ENCODE measurements at regions not wholly inside any gene's neighbourhood (a gene's known extent, or its start where the extent isn't known, plus 50 kb on each side); places are given as distances from the start of the nearest gene placed in this dataset.
"Not testable (repeated sequence)": the region's sequence is repeated elsewhere in the genome, so short reads cannot be mapped to it uniquely, and the experiment has no call there.

DNA sequence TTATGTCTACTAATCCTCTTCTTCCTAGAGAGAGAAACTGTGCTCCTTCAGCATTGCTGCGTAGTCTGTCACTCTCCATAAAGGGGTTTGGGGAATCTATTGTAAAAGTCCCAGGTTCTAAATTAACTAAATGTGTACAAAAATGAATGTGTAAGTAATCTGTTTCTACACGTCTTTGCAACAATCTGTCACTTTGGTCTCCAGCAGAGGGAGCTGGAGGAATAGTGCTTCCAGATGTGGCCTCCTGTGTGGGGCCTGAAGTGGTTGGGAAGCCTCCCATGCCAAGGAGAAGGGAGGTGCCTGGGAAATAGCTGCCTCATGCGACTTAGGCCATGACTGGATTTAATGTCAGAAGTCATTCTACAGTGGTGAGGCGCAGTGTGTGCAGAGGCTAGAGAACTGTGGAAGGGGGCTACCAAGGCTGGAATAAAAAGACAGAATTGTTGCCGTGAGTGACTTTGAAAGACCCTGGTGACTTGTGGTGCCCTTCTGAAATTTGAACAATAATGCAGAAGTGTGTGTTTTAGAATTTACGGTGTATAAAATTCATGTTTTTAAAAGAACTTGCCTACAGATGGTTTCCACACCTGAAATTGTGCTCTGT, 54.5 kb upstream of the UXS1 start:
- not testable (repeated sequence) for DNase-seq (ENCODE audit: insufficient read length, low spot score); FAIRE-seq
- TF ChIP-seq, protein P1, sequence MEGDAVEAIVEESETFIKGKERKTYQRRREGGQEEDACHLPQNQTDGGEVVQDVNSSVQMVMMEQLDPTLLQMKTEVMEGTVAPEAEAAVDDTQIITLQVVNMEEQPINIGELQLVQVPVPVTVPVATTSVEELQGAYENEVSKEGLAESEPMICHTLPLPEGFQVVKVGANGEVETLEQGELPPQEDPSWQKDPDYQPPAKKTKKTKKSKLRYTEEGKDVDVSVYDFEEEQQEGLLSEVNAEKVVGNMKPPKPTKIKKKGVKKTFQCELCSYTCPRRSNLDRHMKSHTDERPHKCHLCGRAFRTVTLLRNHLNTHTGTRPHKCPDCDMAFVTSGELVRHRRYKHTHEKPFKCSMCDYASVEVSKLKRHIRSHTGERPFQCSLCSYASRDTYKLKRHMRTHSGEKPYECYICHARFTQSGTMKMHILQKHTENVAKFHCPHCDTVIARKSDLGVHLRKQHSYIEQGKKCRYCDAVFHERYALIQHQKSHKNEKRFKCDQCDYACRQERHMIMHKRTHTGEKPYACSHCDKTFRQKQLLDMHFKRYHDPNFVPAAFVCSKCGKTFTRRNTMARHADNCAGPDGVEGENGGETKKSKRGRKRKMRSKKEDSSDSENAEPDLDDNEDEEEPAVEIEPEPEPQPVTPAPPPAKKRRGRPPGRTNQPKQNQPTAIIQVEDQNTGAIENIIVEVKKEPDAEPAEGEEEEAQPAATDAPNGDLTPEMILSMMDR (IDR thresholded peaks at IDR 0.05; ENCODE audit: insufficient read depth, missing control alignments), result peak; percentile 13

Measured in D721Med (cell line).